ENCODE measurements at regions not wholly inside any gene's neighbourhood (a gene's known extent, or its start where the extent isn't known, plus 50 kb on each side); places are given as distances from the start of the nearest gene placed in this dataset.

DNA sequence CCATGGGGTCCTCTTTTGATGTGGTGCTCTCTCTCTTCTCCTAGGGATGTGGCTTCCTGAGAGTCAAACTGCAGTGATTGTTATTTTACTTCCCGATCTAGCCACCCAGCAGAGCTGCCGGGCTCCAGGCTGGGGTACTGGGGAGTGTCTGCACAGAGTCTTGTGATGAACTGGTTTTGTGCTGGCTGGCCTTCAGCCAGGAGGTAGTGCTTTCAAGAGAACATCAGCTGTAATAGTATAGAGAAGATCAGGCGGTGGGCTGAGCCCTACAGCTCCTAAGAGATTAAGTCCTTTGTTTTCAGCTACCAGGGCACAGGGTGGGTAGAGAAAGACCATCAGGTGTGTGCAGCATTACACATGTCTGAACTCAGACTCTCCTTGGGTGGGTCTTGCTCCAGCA is 59.0 kb upstream of the AGTR2 start:
- DNase-seq (ENCODE audit: insufficient read length, low spot score) = no peak
- FAIRE-seq = no peak

GRCh38 chrX:116111934-116112595 is 58.5 kb upstream of the AGTR2 start:
- DNase-seq (ENCODE audit: insufficient read length, low spot score) (no peak), FAIRE-seq (no peak)

GRCh38 chrX:116114999-116115398 is 55.5 kb upstream of the AGTR2 start:
- peak; percentile 76 for FAIRE-seq
- DNase-seq (ENCODE audit: insufficient read length, low spot score) = no peak

Measured in GM19239 (cell line).